ENCODE measurements at regions not wholly inside any gene's neighbourhood (a gene's known extent, or its start where the extent isn't known, plus 50 kb on each side); places are given as distances from the start of the nearest gene placed in this dataset.
"Not testable (repeated sequence)": the region's sequence is repeated elsewhere in the genome, so short reads cannot be mapped to it uniquely, and the experiment has no call there.

GRCh38 chr3:195982754-195983153 lies 74.4 kb upstream of the TNK2 start:
- TF ChIP-seq YY1 (IDR thresholded peaks at IDR 0.05; ENCODE audit: insufficient read depth, insufficient read length); SUZ12 (IDR thresholded peaks at IDR 0.05; ENCODE audit: extremely low read depth, insufficient read depth, insufficient read length): not testable (repeated sequence)

Measured in NT2/D1 (cell line).